ENCODE measurements at regions not wholly inside any gene's neighbourhood (a gene's known extent, or its start where the extent isn't known, plus 50 kb on each side); places are given as distances from the start of the nearest gene placed in this dataset.

DNA sequence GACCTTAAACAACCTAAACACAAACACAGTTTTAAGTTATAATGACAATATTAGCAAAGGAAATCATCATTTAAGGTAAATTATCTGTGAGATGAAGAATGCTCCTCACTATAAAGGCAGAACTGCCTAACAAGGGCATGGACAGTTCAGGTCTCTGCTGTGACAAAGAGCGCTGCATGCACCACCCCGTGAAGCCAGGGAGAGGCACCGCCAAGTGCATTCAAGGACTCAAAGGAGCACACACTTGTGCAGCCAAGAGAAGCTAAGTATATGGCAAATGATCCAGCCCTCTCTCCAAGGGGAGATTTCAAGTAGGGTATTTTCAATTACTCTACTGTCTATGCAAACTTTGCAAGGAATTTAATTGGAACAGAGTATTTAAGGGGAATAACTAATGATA is 126.0 kb downstream of the RAP2A start:
- Histone ChIP-seq H3K27ac (no peak overlapping the region), H3K9me3 (no peaks in the 10 kb centered on the region), H3K4me3 (no peak overlapping the region), H3K36me3 (no peaks in the 10 kb centered on the region), H3K4me1 (no peaks in the 10 kb centered on the region), H3K27me3 (replicated peaks in 1 of 7) (no peaks in the 10 kb centered on the region)
- intact Hi-C loops (cut with DNase I; ENCODE audit: low total_unique reads): no loop called here
- no peak for TF ChIP-seq POLR2AphosphoS5 (IDR thresholded peaks at IDR 0.05)
- TF ChIP-seq, protein P1, sequence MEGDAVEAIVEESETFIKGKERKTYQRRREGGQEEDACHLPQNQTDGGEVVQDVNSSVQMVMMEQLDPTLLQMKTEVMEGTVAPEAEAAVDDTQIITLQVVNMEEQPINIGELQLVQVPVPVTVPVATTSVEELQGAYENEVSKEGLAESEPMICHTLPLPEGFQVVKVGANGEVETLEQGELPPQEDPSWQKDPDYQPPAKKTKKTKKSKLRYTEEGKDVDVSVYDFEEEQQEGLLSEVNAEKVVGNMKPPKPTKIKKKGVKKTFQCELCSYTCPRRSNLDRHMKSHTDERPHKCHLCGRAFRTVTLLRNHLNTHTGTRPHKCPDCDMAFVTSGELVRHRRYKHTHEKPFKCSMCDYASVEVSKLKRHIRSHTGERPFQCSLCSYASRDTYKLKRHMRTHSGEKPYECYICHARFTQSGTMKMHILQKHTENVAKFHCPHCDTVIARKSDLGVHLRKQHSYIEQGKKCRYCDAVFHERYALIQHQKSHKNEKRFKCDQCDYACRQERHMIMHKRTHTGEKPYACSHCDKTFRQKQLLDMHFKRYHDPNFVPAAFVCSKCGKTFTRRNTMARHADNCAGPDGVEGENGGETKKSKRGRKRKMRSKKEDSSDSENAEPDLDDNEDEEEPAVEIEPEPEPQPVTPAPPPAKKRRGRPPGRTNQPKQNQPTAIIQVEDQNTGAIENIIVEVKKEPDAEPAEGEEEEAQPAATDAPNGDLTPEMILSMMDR (IDR thresholded peaks at IDR 0.05 in 8 of 11, conservative IDR thresholded peaks at IDR 0.05 in 3 of 11): no peak
- TF ChIP-seq POLR2A (IDR thresholded peaks at IDR 0.05): no peak
- 81 to 99% (median 95%) methylated on average over 3 of the region's 3 CpGs for WGBS, 5 donors
- DNase-seq: no peak

DNA sequence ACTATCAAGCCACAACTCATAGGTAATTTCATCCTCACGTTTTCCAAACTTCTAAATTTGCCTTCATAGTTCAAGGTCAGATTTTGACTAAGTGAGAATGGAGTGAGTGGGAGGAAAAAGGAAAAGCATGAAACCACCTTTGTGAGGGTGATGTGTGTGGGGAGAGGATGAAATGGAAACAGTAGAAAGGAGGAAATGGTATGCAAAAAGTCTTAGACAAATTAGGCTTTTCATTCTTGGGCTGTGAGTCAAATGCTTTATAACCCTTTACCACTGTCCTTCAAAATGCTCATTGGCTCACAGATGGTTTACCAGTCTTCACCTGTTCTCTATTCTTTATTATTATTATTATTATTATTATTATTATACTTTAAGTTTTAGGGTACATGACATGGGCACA is 127.2 kb downstream of the RAP2A start:
- Histone ChIP-seq H3K36me3 (no peaks in the 10 kb centered on the region), H3K4me3 (no peak overlapping the region), H3K27ac (no peak overlapping the region), H3K4me1 (no peaks in the 10 kb centered on the region), H3K27me3 (replicated peaks in 1 of 7) (peaks cover 0 to 6% (median 0%) of the 10 kb centered on the region in 7 donors), H3K9me3 (no peaks in the 10 kb centered on the region)
- 41 to 51% (median 49%) methylated on average over 1 of the region's 1 CpG for WGBS, 5 donors
- no peak for DNase-seq
- TF ChIP-seq POLR2AphosphoS5 (IDR thresholded peaks at IDR 0.05) (no peak), POLR2A (IDR thresholded peaks at IDR 0.05) (no peak)
- TF ChIP-seq, protein P1 (IDR thresholded peaks at IDR 0.05 in 8 of 11, conservative IDR thresholded peaks at IDR 0.05 in 3 of 11): no peak
- intact Hi-C loops (cut with DNase I; ENCODE audit: low total_unique reads): no loop called here

DNA sequence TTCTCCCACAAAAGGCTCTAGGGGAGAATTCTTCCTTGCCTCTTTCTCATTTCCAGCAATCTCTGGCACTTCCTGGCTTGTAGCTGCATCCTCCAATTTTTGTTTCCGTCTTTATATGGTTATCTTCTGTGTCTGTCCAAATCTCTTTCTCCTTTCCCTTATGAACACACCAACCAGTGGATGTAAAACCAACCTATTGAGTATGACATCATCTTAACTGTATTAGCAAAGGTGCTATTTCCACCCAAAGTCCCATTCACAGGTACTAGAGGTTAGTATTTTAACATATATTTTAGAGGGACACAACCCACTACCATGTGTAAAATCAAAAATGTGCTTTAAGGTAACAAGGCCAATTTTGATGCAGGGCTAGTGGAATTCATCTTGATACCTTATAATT is 129.0 kb downstream of the RAP2A start:
- TF ChIP-seq POLR2A (IDR thresholded peaks at IDR 0.05) (no peak), POLR2AphosphoS5 (IDR thresholded peaks at IDR 0.05) (no peak)
- TF ChIP-seq, protein P1 (IDR thresholded peaks at IDR 0.05 in 8 of 11, conservative IDR thresholded peaks at IDR 0.05 in 3 of 11): no peak
- Histone ChIP-seq H3K9me3 (no peaks in the 10 kb centered on the region), H3K27me3 (replicated peaks in 1 of 7) (peaks cover 0 to 6% (median 0%) of the 10 kb centered on the region in 7 donors), H3K36me3 (no peaks in the 10 kb centered on the region), H3K4me3 (no peak overlapping the region), H3K4me1 (peaks cover 0 to 4% (median 0%) of the 10 kb centered on the region in 6 donors), H3K27ac (no peak overlapping the region)
- no peak for DNase-seq
- WGBS, 5 donors: 79 to 87% (median 82%) methylated on average over 1 of the region's 1 CpG
- intact Hi-C loops (cut with DNase I; ENCODE audit: low total_unique reads): no loop called here

DNA sequence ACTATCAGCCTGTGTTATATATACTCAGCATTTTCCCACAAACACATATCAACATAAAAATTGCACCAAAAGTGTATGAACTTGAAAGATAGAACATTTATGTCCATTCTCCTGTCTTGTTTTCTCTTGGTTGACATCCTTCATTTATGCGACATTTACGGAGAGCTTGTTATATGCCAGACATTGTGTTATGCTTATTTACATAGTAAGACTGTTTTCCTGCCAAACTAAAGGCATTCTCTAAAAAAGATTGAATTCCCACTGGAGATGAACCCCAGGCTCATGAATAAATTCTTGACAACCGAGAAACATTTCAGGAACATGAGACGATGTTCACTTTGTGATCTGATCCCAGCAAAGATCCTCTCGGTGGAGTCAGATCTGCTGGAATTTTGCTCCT is 131.0 kb downstream of the RAP2A start:
- no peak for DNase-seq
- WGBS, 5 donors: 89 to 96% (median 93%) methylated on average over 5 of the region's 5 CpGs
- Histone ChIP-seq H3K27ac (no peak overlapping the region), H3K4me1 (peaks cover 0 to 20% (median 7%) of the 10 kb centered on the region in 6 donors), H3K9me3 (no peaks in the 10 kb centered on the region), H3K36me3 (no peaks in the 10 kb centered on the region), H3K27me3 (replicated peaks in 1 of 7) (peaks cover 0 to 6% (median 0%) of the 10 kb centered on the region in 7 donors), H3K4me3 (no peak overlapping the region)
- intact Hi-C loops (cut with DNase I; ENCODE audit: low total_unique reads): no loop called here
- TF ChIP-seq, protein P1 (IDR thresholded peaks at IDR 0.05 in 8 of 11, conservative IDR thresholded peaks at IDR 0.05 in 3 of 11): no peak
- TF ChIP-seq POLR2AphosphoS5 (IDR thresholded peaks at IDR 0.05) (no peak), POLR2A (IDR thresholded peaks at IDR 0.05) (no peak)
